SU-DHL-6 (cell line): ENCODE measurements at regions not wholly inside any gene's neighbourhood (a gene's known extent, or its start where the extent isn't known, plus 50 kb on each side); places are given as distances from the start of the nearest gene placed in this dataset.

Experiments used
- EZH2phosphoT487 ChIP-seq: fragments of 200-600 bp; sonication (generic), shearing (Covaris generic); conservative IDR thresholded peaks from 2 replicates; pipeline ENCODE4 v1.6.1; 2018; ENCODE audit warnings: mild to moderate bottlenecking, antibody characterized with exemption, low read length, moderate library complexity, mixed read lengths
- TF ChIP-seq, protein P1 (sequence below): fragments of 200-600 bp; sonication (generic); IDR thresholded peaks from one replicate; pipeline ENCODE4 v1.5.1; 2017; ENCODE audit warnings: antibody characterized with exemption, mild to moderate bottlenecking, low read length, moderate library complexity; ENCODE audit not compliant: insufficient read depth, poor library complexity, severe bottlenecking

DNA sequence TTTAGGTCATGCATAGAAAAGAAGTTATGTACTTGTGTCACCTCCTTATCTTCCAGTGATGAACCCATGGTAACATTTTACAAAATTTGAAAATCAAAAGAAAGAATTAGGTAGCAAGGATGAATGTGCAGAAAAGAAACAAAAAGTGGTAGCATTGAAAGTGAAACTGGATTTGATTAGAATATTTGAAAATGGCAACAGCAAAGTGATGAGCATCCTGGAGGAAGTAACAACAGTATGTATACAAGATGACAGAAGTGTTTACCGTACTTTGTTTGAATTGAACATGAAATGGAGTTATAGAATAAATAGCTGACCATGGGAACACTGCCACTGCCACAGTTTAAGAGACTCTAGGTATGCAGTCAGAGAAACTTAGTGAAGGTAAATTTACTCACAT, 1313.1 kb downstream of the CDH11 start:
- TF ChIP-seq, protein P1, sequence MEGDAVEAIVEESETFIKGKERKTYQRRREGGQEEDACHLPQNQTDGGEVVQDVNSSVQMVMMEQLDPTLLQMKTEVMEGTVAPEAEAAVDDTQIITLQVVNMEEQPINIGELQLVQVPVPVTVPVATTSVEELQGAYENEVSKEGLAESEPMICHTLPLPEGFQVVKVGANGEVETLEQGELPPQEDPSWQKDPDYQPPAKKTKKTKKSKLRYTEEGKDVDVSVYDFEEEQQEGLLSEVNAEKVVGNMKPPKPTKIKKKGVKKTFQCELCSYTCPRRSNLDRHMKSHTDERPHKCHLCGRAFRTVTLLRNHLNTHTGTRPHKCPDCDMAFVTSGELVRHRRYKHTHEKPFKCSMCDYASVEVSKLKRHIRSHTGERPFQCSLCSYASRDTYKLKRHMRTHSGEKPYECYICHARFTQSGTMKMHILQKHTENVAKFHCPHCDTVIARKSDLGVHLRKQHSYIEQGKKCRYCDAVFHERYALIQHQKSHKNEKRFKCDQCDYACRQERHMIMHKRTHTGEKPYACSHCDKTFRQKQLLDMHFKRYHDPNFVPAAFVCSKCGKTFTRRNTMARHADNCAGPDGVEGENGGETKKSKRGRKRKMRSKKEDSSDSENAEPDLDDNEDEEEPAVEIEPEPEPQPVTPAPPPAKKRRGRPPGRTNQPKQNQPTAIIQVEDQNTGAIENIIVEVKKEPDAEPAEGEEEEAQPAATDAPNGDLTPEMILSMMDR: no peak
- TF ChIP-seq EZH2phosphoT487: no peak
